ENCODE measurements at regions not wholly inside any gene's neighbourhood (a gene's known extent, or its start where the extent isn't known, plus 50 kb on each side); places are given as distances from the start of the nearest gene placed in this dataset.

- no peak for DNase-seq (ENCODE audit: low spot score)
These were observed 402.6 kb upstream of the TBL1XR1 start for GRCh38 chr3:177599837-177600236.

GRCh38 chr3:177600411-177600810 is 403.1 kb upstream of the TBL1XR1 start:
- DNase-seq (ENCODE audit: low spot score) = no peak

- no peak for DNase-seq (ENCODE audit: low spot score)
These were observed 403.9 kb upstream of the TBL1XR1 start for GRCh38 chr3:177601152-177601551.

GRCh38 chr3:177602601-177603147 is 405.4 kb upstream of the TBL1XR1 start:
- no peak for DNase-seq (ENCODE audit: low spot score)

GRCh38 chr3:177603148-177603603 is 405.9 kb upstream of the TBL1XR1 start:
- DNase-seq (ENCODE audit: low spot score) = no peak

- DNase-seq (ENCODE audit: low spot score) = no peak
These were observed 406.9 kb upstream of the TBL1XR1 start for GRCh38 chr3:177604181-177604580.

GRCh38 chr3:177606891-177607290 is 409.6 kb upstream of the TBL1XR1 start:
- DNase-seq (ENCODE audit: low spot score) = no peak

GRCh38 chr3:177607589-177607988 is 410.3 kb upstream of the TBL1XR1 start:
- DNase-seq (ENCODE audit: low spot score) = no peak

- DNase-seq (ENCODE audit: low spot score) = no peak
These were observed 411.2 kb upstream of the TBL1XR1 start for GRCh38 chr3:177608443-177608842.

- no peak for DNase-seq (ENCODE audit: low spot score)
These were observed 412.3 kb upstream of the TBL1XR1 start for GRCh38 chr3:177609613-177610012.

- no peak for DNase-seq (ENCODE audit: low spot score)
These were observed 413.0 kb upstream of the TBL1XR1 start for GRCh38 chr3:177610262-177610661.

- no peak for DNase-seq (ENCODE audit: low spot score)
These were observed 413.7 kb upstream of the TBL1XR1 start for GRCh38 chr3:177610686-177611633.

GRCh38 chr3:177611752-177612334 is 414.6 kb upstream of the TBL1XR1 start:
- DNase-seq (ENCODE audit: low spot score) = no peak

- DNase-seq (ENCODE audit: low spot score) = no peak
These were observed 416.6 kb upstream of the TBL1XR1 start for GRCh38 chr3:177613901-177614300.

GRCh38 chr3:177615015-177615414 is 417.7 kb upstream of the TBL1XR1 start:
- peak; percentile 29 for DNase-seq (ENCODE audit: low spot score)

GRCh38 chr3:177618873-177619733 is 421.8 kb upstream of the TBL1XR1 start:
- peak; percentile 88 for DNase-seq (ENCODE audit: low spot score)

GRCh38 chr3:177620073-177620472 is 422.8 kb upstream of the TBL1XR1 start:
- DNase-seq (ENCODE audit: low spot score) = no peak

GRCh38 chr3:177622520-177622919 is 425.2 kb upstream of the TBL1XR1 start:
- DNase-seq (ENCODE audit: low spot score) = no peak

- DNase-seq (ENCODE audit: low spot score) = no peak
These were observed 425.8 kb upstream of the TBL1XR1 start for GRCh38 chr3:177622982-177623617.

GRCh38 chr3:177624528-177625495 is 427.5 kb upstream of the TBL1XR1 start:
- no peak for DNase-seq (ENCODE audit: low spot score)

Data from putamen (tissue), 1 donor.